OCI-LY1 (cell line): ENCODE measurements at regions not wholly inside any gene's neighbourhood (a gene's known extent, or its start where the extent isn't known, plus 50 kb on each side); places are given as distances from the start of the nearest gene placed in this dataset.

ENCODE experiments used
- EZH2 ChIP-seq: fragments of 200-600 bp; sonication (generic), shearing (Covaris generic); IDR thresholded peaks from 2 replicates; pipeline ENCODE4 v1.8.0; 2017; ENCODE audit warnings: borderline replicate concordance, mixed run types, mild to moderate bottlenecking, antibody characterized with exemption, low read length, moderate library complexity, mixed read lengths
- TF ChIP-seq, protein P1 (sequence below): fragments of 200-600 bp; sonication (generic), shearing (Covaris generic); IDR thresholded peaks from 2 replicates; pipeline ENCODE4 v1.5.1; 2017; ENCODE audit warnings: mild to moderate bottlenecking, antibody characterized with exemption, low read length, moderate library complexity, mixed read lengths

DNA sequence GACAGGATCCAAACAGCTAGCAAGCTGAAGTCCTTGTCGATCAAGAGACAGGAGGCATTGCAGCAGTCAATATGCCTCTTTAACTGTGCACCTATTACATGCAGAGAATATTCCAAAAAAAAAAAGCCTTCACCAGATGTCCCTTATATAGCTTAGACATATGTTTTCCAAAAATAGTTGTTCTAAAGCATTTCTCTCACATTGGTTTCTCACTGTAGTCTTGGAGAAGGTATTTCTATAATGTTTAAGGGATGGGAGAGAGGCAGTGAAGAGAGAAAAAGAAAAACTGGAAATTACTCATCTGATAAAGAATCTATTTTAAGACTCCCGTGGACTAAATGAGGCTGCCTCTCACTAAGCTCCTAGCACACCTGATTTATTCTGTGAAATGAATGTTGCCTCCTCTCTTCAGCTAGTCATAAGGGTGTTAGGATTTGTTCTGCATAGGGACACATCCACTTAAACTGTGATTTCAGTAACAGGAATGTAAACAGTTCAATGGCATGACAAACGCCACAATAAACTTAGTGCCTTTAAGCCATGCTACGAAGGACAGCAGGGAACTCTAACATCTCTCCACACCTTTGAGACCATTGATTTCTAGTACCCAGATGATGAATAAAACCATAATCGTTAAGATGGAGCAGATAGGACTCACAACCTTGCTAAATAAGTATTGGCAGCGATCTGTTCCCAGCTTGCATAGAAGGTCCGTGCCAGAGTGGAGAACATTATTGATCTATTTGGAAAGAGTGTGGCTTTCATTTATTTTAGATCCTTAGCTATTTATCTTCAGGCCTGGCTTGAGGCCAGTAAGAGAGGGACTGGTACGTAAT lies 98.6 kb upstream of the NCK2 start:
- TF ChIP-seq, protein P1, sequence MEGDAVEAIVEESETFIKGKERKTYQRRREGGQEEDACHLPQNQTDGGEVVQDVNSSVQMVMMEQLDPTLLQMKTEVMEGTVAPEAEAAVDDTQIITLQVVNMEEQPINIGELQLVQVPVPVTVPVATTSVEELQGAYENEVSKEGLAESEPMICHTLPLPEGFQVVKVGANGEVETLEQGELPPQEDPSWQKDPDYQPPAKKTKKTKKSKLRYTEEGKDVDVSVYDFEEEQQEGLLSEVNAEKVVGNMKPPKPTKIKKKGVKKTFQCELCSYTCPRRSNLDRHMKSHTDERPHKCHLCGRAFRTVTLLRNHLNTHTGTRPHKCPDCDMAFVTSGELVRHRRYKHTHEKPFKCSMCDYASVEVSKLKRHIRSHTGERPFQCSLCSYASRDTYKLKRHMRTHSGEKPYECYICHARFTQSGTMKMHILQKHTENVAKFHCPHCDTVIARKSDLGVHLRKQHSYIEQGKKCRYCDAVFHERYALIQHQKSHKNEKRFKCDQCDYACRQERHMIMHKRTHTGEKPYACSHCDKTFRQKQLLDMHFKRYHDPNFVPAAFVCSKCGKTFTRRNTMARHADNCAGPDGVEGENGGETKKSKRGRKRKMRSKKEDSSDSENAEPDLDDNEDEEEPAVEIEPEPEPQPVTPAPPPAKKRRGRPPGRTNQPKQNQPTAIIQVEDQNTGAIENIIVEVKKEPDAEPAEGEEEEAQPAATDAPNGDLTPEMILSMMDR = no peak
- TF ChIP-seq EZH2 = no peak
